GM21447 (cell line): ENCODE measurements at regions not wholly inside any gene's neighbourhood (a gene's known extent, or its start where the extent isn't known, plus 50 kb on each side); places are given as distances from the start of the nearest gene placed in this dataset.
"Not testable (repeated sequence)": the region's sequence is repeated elsewhere in the genome, so short reads cannot be mapped to it uniquely, and the experiment has no call there.

Source experiments
- ATAC-seq: cut with Tn5 transposase; IDR thresholded peaks from one replicate; pipeline ENCODE4 v1.9.1; 2021; ENCODE audit not compliant: unreplicated experiment

GRCh38 chr2:194870974-194871535, 786.0 kb upstream of the SLC39A10 start:
- ATAC-seq, result no peak

- peak; percentile 70 for ATAC-seq
These were observed 789.7 kb upstream of the SLC39A10 start for GRCh38 chr2:194867328-194867727.

GRCh38 chr2:194854941-194855340, 802.1 kb upstream of the SLC39A10 start:
- ATAC-seq, result no peak

- ATAC-seq, result no peak
These were observed 814.2 kb upstream of the SLC39A10 start for GRCh38 chr2:194842871-194843270.

- ATAC-seq, result not testable (repeated sequence)
These were observed 822.7 kb upstream of the SLC39A10 start for GRCh38 chr2:194834371-194834770.

GRCh38 chr2:194826241-194826640, 830.8 kb upstream of the SLC39A10 start:
- no peak for ATAC-seq

GRCh38 chr2:194824450-194824849, 832.6 kb upstream of the SLC39A10 start:
- ATAC-seq, result no peak

GRCh38 chr2:194822657-194823056, 834.4 kb upstream of the SLC39A10 start:
- no peak for ATAC-seq

GRCh38 chr2:194822097-194822496, 834.9 kb upstream of the SLC39A10 start:
- no peak for ATAC-seq

- no peak for ATAC-seq
These were observed 837.7 kb upstream of the SLC39A10 start for GRCh38 chr2:194819367-194819766.

- ATAC-seq, result no peak
These were observed 841.6 kb upstream of the SLC39A10 start for GRCh38 chr2:194815475-194815874.

GRCh38 chr2:194802589-194802988, 854.4 kb upstream of the SLC39A10 start:
- no peak for ATAC-seq

GRCh38 chr2:194787071-194787470, 870.0 kb upstream of the SLC39A10 start:
- not testable (repeated sequence) for ATAC-seq

- not testable (repeated sequence) for ATAC-seq
These were observed 885.6 kb upstream of the SLC39A10 start for GRCh38 chr2:194771394-194771793.

GRCh38 chr2:194769030-194769429, 888.0 kb upstream of the SLC39A10 start:
- ATAC-seq, result no peak

GRCh38 chr2:194765723-194766122, 891.3 kb upstream of the SLC39A10 start:
- ATAC-seq, result no peak

- ATAC-seq, result no peak
These were observed 906.1 kb upstream of the SLC39A10 start for GRCh38 chr2:194750926-194751325.

- no peak for ATAC-seq
These were observed 911.4 kb upstream of the SLC39A10 start for GRCh38 chr2:194745557-194746146.

- no peak for ATAC-seq
These were observed 914.3 kb upstream of the SLC39A10 start for GRCh38 chr2:194742706-194743105.

- no peak for ATAC-seq
These were observed 917.8 kb upstream of the SLC39A10 start for GRCh38 chr2:194739217-194739616.

GRCh38 chr2:194735837-194736542, 921.0 kb upstream of the SLC39A10 start:
- ATAC-seq, result no peak

- no peak for ATAC-seq
These were observed 926.8 kb upstream of the SLC39A10 start for GRCh38 chr2:194730266-194730665.
